Activated CD4-positive, alpha-beta T cell treated with anti-CD3 and anti-CD28 coated beads, Interleukin-2, amount 50 U/mL, for 16 hours (primary cell): ENCODE measurements at regions not wholly inside any gene's neighbourhood (a gene's known extent, or its start where the extent isn't known, plus 50 kb on each side); places are given as distances from the start of the nearest gene placed in this dataset.

Source experiments
- DNase-seq: peaks from one replicate; pipeline ENCODE4 v3.0.0-alpha.2; 2020

DNA sequence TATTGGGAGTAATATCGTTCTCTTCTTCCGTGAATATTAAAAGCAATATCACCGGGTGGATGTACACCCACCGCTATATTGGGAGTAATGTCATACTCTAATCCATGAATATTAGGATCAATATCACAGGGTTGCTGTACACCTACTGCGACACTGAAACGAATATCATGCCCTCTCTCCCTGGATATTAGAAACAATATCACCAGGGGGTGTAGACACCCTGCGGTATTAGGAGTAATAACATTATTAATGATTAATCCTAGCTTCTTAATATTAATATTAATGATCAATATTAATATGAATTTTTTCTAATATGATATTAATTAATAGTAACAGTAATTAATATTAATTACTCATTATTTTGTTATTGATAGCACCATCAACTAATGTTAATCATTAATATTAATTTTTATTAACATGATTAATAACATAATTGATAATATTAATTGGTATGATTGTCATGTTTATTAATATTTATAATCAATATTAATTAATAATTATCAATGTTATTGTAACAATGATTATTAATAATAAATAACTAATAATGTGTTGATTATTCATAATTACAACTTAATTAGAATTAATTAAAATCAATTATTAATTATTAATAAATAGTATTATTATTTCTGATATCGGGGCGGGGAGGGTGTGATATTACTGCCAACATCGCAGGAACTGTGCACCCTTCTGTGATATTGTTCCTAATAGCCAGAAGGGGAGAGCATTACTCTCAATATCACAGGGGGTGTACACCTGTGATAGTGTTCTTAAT lies 121.3 kb upstream of the C1GALT1 start:
- DNase-seq = no peak

DNA sequence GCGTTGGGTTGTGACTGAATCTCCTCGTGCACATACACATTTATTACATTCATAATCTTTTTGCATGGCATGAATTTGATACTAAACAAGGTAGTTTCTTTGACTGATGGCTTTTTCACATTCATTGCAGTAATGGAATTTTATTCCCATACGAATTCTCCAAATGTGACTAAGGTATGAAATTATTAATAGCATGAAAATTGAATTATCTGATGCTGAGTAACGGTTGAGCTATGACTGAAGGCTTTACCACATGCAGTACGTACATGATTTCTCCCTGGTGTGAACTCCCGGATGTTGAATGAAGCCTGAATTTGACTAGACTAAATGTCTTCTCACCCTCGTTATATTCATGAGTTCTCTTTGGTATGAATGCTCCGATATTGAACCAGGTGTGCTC lies 104.4 kb upstream of the C1GALT1 start:
- DNase-seq = no peak

DNA sequence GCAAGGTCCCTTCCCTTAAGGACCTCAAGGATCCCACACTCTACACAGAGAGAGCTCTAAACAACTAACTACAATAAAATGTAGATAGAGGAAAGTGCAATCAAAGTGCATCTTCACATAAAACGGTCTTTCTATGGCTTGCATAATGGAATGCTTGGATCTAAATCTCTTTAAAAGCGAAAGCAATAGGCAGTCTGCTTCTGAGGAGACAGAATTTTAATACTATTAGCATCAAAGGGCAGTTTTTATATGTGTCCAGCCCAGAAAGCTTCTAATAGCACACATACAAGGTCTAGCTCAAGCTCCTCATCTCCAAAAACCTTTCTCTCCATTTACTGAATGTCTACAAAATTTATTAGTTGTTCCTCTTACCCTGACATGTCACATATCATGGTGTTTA lies 101.5 kb upstream of the C1GALT1 start:
- no peak for DNase-seq

DNA sequence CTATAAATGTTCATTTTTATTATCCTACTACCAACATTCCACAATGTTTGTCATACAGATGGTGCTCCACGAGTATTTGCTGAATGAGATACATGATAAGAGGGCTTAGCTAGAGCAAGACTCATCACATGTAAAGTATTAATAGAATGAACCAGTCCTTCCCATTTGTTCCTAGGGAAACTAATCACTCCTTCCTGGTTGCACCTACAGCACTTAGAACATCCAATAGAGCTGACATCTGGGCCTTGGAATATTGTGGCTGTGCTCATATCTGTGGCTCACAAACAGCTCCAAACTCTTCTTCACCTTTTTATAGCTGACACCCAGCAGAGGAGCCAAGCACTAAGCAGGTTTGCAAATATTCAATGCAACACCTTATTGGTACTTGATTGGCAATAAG lies 91.9 kb upstream of the C1GALT1 start:
- no peak for DNase-seq

DNA sequence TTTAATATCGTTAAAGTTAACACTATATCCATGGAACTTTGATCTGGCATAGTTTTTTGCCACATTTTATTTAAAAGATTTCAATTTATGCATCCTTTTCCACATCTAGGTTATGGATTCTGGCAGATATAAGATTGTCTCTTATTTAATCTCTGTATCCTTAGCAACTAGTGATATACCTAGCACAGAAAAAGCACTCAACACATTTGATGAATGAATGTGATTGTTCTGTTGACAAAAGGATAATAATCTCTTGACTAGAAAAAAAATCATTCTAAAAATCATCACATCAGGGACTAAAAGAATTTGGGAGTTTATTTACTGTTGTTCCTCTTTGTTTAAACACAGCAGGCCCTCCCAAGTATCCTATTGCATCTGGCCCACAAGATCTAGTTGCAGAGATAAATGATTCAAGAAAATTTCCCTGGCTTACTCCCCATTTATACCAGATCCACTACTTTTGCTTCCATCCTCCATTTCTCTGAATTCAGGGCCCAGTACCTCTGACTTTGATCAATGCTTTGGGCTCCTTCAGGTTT lies 84.0 kb upstream of the C1GALT1 start:
- DNase-seq = no peak

DNA sequence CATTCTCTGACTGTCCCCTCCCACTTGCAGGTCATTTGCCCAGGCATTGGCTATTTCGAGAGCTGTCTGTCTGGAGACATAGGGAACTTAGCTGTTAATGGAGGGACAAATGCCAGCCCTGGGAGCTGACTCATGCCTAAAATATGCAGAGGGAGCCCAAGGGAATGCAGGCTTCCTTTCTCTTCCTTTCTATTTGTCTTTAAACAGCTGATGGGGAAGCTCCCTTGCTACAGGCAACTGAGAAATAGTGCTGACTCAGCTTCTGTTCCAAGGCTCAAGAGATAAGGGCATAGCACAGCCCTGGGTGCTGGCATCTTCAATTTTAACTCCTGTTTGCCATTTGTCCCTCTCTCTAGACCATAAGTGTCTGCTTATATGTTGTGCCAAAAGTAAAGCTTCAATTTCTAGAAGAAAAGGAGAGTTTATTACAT lies 82.7 kb upstream of the C1GALT1 start:
- no peak for DNase-seq

DNA sequence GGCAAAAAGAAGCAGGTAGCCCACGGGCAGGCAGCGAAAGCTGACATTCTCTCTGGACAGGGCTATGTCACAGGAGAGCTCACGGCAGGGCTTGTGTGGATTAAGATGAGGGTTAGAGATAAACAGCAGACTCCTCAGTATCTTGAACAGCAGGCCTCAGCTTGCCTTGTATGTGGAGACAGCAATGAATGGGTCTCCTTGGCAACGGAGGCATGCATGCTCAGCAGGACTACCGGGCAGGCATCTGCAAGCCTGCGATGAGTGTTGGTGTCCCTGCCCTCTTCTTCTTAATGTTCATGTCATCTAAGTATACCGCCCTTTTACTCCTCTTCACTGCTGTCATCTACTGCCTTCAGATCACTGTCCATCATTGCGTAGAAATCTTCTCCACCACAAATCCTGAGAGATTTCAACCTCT lies 81.9 kb upstream of the C1GALT1 start:
- DNase-seq = no peak

DNA sequence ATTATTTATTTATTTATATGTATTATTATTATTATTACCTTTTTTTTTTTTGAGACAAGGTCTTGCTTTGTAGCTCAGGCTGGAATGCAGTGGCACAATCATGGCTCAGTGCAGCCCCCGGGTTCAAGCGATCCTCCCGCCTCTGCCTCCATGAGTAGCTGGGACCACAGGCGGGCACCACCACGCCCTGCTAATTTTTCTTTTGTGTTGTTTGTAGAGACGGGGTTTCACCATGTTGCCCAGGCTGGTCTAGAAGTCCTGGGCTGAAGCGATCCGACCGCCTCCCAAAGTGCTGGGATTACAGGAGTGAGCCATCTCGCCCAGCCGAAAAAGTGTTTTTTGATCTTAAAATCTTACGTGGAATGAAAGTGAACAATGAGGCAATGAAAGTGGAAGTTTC lies 79.4 kb upstream of the C1GALT1 start:
- DNase-seq = no peak

DNA sequence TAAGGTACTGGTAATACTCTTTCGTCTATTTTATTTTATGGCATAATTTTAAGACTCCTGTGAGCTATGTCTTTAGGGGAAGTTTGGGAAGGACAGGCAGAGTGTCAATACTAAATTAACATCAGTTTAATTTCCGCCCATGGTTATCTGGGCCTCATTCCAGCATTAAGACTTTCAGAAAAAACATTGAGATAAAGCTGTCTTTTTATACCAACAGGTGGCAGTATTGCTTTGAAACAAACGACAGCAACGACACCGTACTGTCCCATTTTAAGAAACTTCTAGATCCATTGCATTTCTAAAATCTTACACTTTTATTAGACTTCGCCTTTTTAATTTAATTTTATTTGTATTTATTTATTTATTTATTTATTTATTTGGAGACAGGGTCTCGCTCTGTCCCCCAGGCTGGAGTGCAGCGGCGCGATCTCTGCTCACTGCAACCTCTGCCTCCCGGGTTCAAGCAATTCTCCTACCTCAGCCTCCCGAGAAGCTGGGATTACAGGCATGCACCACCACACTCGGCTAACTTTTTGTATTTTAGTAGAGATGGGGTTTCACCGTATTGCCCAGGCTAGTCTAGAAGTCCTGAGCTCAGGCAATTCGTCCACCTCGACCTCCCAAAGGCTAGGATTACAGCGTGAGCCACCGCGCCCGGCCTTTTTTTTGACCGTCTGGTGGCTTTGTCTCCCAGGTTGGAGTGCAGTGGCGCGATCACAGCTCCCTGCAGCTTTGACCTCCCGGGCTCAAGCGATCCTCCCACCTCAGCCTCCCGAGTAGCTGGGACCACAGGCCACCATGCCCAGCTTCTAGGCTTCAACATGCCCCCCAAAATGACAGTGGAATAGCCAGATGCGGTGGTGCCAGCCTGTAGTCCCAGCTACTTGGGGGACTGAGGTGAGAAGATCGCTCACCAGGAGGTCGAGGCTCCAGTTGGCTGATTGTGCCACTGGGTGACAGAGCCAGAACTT lies 78.7 kb upstream of the C1GALT1 start:
- DNase-seq = peak; percentile 57

DNA sequence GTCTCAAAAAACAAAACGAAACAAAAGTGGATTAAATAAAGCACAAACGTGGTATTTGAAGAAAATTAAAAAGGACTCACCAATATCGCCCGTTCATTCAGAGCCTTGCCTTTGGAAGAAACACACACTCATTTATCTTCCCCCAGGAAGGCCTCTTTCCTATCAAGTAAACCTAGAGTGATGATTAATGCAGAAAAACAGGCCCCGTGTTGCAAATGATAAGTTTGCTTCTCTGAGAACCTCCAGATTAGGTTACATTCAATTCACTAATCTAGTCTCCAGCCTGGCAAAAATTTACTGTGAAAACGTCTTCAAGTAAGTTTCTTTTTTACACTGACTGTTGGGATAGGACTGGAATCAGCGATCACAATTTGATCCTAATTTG lies 78.0 kb upstream of the C1GALT1 start:
- no peak for DNase-seq

DNA sequence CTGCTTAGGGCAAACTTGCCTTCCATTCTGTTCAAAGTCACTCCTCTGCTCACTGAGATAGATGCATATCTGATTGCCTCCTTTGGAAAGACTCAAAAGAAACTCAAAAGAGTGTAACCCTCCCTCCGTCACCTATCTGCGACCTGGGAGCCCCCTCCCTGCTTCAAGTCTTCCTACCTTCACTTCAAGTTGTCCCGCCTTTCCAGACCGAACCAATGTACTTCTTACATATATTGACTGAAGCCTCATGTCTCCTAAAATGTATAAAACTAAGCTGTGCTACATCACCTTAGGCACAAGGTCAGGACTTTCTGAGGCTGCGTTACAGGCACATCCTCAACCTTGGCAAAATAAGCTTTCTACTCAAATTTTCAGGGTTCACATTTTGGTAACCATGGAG lies 77.4 kb upstream of the C1GALT1 start:
- no peak for DNase-seq

DNA sequence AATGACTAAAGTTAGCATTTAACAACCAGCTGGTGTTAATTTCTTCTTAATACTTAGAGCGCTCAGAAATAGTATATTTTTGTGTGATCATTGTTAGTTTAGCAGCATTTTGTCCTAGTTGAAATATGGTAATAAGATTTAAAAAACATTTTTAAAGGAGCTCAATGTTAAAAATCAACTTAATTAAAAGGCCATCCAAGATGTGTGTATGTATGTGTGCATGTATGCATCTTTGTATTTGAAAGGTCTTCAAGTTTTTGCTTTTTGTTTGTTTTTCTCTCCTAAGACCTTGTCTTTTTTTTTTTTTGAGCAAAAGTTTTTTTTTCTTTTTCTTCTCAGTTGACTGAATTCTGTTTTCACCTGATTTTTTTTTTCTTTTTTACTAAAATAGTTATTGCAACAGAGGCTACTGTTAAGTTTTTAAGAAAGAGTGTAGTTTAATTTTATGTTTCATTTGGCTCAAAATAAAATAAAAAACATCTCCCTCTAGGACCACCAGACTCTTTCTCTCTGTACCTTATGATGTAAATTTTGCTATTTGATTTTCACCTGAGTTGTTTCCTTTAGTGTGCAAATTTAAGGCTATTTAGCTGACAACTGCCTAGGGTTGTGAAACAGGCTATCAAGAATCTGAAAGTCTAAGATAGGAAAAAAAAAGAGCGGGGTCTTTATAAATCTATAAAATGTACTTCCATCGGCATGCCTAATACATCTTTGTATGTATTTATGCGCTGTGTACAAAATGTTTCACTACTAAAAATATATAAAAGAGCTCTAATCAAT lies 76.4 kb upstream of the C1GALT1 start:
- no peak for DNase-seq

DNA sequence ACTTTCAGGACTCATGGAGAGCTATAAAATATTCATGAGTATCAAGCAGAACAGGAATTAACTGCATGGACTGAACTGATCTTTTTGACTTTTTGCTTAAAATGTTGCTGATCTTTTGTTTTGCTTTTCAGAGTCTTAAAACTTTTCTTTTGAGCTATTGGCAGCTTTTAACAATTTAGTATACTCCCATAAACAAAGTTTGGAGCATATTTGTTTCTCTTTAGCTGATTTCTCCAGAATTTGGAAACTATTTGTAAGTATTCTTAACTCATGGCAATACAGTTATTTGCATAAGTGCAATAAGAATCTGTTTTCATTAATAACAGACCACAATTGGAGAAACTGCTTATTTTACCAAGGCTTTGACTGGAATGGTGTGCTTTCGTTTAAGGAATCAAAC lies 73.4 kb upstream of the C1GALT1 start:
- DNase-seq = no peak

DNA sequence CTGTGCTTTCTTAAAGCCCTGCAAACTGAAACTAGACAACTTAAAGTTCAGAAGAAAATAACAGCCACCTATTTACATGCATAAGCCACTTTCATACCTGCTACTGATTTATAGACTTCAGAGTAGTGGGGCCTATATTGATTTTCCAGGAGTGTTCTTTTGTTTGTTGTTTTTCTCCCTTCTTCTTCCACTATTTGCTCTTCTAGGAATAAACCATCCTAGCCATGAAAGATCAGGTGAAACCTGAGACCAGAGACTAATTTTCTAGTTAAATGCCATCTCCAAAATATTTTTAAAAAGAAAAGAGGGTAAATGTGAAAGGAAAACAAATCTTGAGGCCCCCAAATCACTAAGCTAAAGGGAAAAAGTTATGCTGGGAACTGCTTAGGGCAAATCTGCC lies 72.4 kb upstream of the C1GALT1 start:
- DNase-seq = no peak

DNA sequence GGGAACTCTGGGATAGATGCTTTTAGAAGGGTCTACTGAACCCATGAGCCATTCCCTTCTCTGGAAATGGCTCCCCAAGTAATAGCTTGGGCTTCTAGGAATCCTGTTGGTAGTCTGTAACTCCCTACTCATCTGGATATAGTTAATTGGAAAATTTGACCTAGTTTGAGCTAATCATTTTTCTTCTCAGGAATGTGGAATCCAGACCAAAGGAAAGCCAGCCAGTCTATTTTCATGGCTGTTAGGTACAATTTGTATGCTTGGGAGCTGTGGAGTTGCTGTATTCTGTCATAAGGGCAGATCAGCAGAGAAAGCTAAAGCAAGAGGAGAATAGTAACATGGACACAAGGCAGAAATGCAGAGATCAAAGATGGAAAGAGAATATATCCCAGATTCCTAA lies 71.6 kb upstream of the C1GALT1 start:
- no peak for DNase-seq

DNA sequence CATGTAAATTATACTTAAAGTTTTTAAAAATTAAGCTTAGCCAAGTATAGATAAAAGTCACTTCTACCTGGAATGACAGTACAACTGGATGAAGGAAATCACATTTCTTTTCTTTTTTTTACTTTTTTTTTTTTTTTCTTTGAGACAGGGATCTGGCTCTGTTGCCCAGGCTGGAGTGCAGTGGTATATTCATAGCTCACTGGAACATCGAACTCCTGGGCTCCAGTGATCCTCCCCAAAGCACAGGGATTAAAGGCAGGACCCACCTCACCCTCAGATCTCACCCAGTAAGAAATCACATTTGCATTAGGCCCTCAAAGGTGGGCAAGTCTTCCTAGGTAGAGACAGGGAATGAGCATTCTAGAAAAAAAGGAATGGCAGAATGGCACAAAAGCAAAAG lies 69.5 kb upstream of the C1GALT1 start:
- no peak for DNase-seq

DNA sequence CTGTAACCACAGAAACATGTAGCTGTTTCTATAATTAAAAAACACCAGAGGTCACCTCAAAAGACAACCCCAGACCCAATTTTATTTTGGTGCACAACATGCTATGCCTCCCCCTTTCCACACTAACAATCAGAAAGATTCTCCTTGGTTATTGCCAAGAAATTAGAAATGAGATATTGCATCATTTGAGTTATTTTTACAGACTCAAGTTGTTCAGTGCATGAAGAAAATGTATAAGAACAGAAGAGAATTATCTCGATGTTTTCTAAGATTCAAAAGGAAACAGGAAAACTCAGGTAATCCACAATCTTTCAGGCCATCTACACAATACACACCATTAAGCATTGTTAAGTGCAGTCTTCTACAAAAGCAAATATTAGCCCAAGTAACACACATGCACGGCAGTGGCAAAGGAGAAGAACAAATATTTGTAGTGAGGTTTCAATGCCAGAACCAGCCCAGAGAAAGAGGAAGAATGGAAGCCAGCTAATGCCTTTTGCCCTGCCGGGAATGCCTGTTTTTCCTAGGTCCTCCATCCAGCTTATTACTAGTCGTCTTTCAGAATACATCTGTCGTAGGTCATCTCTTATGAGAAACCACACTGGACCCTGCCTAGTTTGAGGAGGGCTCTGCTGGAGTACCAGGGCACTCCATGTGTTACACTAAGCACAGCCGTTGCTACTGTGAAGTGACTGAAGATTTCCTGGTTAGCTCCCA lies 67.6 kb upstream of the C1GALT1 start:
- DNase-seq = no peak

DNA sequence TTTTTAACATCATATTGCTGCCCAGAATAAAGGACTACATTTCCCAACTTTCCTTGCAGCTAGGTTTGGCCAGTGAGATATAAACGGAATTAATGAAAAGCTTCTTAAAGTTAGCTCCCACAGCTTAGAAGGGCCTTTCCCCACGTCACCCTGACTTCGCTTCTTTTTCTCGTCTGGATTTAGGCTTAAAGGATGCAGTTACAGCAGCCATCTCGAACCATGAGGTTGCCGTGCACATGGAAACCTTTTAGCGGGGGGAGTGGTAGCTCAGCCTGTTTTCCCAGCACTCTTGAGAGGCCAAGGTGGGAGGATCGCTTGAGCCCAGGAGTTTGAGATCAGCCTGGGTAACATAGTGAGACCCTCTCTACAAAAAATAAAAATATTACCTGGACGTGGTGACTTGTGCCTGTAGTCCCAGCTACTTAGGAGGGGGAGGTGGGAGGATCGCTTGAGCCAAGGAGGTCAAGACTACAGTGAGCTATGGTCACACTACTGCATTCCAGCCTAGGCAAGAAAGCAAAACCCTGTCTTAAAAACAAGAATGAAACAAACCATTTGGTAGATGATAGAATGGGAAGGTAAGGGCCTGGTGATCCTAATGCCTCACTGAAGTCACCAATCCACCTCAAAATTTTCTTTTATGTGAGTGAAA lies 64.3 kb upstream of the C1GALT1 start:
- no peak for DNase-seq

DNA sequence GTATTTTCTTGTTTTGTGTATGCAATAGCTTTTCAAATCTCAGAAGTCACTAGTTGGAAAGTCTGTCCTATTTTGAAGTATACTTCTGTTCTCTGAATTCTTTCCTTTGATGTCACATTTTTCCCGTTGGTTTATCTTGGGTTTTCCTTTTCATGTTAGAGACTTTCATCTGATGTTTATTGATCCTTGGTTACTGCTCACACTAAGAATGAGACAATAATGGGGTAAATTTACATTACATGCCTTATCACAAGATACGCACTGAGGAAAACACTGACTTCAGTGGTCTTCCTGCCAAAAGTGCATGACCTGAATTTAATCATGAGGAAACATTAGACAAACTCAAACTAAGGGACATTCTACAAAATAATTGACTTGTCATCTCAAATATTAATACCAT lies 63.5 kb upstream of the C1GALT1 start:
- no peak for DNase-seq

DNA sequence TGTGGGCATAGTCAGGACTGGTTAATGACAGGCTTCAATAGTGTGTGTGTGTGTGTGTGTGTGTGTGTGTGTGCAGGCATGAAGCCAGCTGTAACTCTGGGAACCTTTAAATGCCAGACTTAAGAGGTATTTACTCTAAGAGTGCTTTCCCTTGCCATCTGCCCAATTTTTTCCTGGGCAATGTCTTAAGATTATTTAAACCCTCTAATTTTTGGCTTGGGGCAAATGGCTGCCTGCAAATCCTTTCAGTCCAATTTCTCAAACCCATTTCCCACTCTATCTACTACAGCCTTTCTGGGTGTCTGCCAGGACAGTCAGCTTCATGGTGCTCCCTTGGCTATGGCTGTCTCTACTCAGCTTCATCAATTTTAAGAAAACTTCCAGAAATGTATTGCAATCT lies 62.6 kb upstream of the C1GALT1 start:
- DNase-seq = no peak

DNA sequence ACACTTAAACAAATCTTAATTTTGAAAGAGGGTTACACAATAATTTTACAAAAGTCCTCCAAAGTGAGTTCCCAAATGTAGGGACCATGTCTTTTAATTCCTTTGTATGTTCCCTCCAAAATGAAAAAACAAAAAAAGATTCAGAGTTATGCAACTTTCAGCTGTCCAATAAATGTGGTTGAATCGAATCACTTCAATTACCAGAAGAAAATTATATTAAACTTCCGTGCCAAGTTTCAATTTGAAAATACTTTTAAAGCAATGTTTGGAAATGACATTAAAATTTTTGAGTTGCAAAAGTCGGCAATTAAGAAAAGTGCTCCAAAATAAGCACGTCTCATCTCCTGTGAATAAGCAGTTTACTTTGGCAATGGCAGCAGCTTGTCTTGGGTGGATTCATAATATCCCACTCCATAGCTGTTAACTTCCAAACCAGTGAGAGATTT lies 60.3 kb upstream of the C1GALT1 start:
- no peak for DNase-seq
